Testis (tissue), 2 donors: ENCODE measurements at regions not wholly inside any gene's neighbourhood (a gene's known extent, or its start where the extent isn't known, plus 50 kb on each side); places are given as distances from the start of the nearest gene placed in this dataset.
"Not testable (repeated sequence)": the region's sequence is repeated elsewhere in the genome, so short reads cannot be mapped to it uniquely, and the experiment has no call there.

Source experiments
- POLR2A ChIP-seq: fragments of 450-650 bp; IDR thresholded peaks from one replicate; pipeline ENCODE4 v1.6.1; 2017; ENCODE audit warnings: antibody characterized with exemption, mild to moderate bottlenecking, moderate library complexity
- TF ChIP-seq, protein P1 (sequence below), 3 experiments: fragments of 450-650 bp in 2 of 3; fragments of 200-600 bp in 1 of 3; sonication (generic) in 1 of 3; IDR thresholded peaks; one replicate each; pipeline ENCODE4 v1.5.1; 2016 to 2019; ENCODE audit warnings: antibody characterized with exemption in 3 of 3, mild to moderate bottlenecking in 2 of 3, moderate library complexity in 1 of 3

DNA sequence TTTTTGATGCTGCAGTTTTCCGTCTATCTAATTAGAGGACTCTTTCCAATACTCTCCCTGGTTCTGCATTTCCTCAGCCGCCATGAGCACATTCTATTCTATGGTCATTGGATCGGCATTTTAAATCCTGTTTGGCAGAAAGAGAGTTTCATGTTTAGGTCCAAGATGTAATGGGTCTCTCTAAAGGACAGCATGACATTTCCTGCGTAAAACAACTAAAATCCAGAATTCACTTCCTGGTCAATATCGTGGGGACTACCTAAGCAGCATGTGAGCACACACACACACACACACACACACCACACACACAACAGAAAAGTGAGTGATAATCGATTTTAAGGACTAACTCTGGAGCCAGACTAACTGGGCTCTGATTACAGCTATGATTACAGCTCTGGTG lies 757.1 kb upstream of the TPTE start:
- TF ChIP-seq, protein P1, sequence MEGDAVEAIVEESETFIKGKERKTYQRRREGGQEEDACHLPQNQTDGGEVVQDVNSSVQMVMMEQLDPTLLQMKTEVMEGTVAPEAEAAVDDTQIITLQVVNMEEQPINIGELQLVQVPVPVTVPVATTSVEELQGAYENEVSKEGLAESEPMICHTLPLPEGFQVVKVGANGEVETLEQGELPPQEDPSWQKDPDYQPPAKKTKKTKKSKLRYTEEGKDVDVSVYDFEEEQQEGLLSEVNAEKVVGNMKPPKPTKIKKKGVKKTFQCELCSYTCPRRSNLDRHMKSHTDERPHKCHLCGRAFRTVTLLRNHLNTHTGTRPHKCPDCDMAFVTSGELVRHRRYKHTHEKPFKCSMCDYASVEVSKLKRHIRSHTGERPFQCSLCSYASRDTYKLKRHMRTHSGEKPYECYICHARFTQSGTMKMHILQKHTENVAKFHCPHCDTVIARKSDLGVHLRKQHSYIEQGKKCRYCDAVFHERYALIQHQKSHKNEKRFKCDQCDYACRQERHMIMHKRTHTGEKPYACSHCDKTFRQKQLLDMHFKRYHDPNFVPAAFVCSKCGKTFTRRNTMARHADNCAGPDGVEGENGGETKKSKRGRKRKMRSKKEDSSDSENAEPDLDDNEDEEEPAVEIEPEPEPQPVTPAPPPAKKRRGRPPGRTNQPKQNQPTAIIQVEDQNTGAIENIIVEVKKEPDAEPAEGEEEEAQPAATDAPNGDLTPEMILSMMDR (IDR thresholded peaks at IDR 0.05): not testable (repeated sequence)
- not testable (repeated sequence) for TF ChIP-seq POLR2A
